ENCODE measurements at regions not wholly inside any gene's neighbourhood (a gene's known extent, or its start where the extent isn't known, plus 50 kb on each side); places are given as distances from the start of the nearest gene placed in this dataset.
"Not testable (repeated sequence)": the region's sequence is repeated elsewhere in the genome, so short reads cannot be mapped to it uniquely, and the experiment has no call there.

GRCh38 chr12:61023231-61023630 is 1237.0 kb upstream of the USP15 start:
- DNase-seq = no peak

- DNase-seq = no peak
These were observed 1230.7 kb upstream of the USP15 start for GRCh38 chr12:61029516-61029915.

- DNase-seq = no peak
These were observed 1222.4 kb upstream of the USP15 start for GRCh38 chr12:61037792-61038191.

GRCh38 chr12:61043838-61044237 is 1216.4 kb upstream of the USP15 start:
- DNase-seq = no peak

GRCh38 chr12:61044766-61045165 is 1215.4 kb upstream of the USP15 start:
- no peak for DNase-seq

GRCh38 chr12:61070640-61071414 is 1189.4 kb upstream of the USP15 start:
- no peak for DNase-seq

- no peak for DNase-seq
These were observed 1187.5 kb upstream of the USP15 start for GRCh38 chr12:61072717-61073116.

- DNase-seq = no peak
These were observed 1165.1 kb upstream of the USP15 start for GRCh38 chr12:61095111-61095510.

GRCh38 chr12:61098031-61098580 is 1162.1 kb upstream of the USP15 start:
- no peak for DNase-seq

GRCh38 chr12:61107118-61107517 is 1153.1 kb upstream of the USP15 start:
- DNase-seq = no peak

- DNase-seq = no peak
These were observed 1149.0 kb upstream of the USP15 start for GRCh38 chr12:61111218-61111617.

GRCh38 chr12:61137677-61138414 is 1122.4 kb upstream of the USP15 start:
- DNase-seq = no peak

- no peak for DNase-seq
These were observed 1121.8 kb upstream of the USP15 start for GRCh38 chr12:61138415-61138759.

- no peak for DNase-seq
These were observed 1098.2 kb upstream of the USP15 start for GRCh38 chr12:61161961-61162360.

GRCh38 chr12:61188801-61189595 is 1071.2 kb upstream of the USP15 start:
- DNase-seq = no peak

GRCh38 chr12:61213646-61214045 is 1046.6 kb upstream of the USP15 start:
- no peak for DNase-seq

GRCh38 chr12:61220337-61220736 is 1039.9 kb upstream of the USP15 start:
- DNase-seq = no peak

GRCh38 chr12:61232040-61232439 is 1028.2 kb upstream of the USP15 start:
- DNase-seq = no peak

- no peak for DNase-seq
These were observed 1009.9 kb upstream of the USP15 start for GRCh38 chr12:61250303-61250702.

GRCh38 chr12:61251076-61251475 is 1009.1 kb upstream of the USP15 start:
- no peak for DNase-seq

- no peak for DNase-seq
These were observed 1006.0 kb upstream of the USP15 start for GRCh38 chr12:61254225-61254624.

- DNase-seq = not testable (repeated sequence)
These were observed 995.9 kb upstream of the USP15 start for GRCh38 chr12:61264294-61264693.

Measured in muscle of arm (tissue), 1 donor.